ENCODE measurements at regions not wholly inside any gene's neighbourhood (a gene's known extent, or its start where the extent isn't known, plus 50 kb on each side); places are given as distances from the start of the nearest gene placed in this dataset.
"Not testable (repeated sequence)": the region's sequence is repeated elsewhere in the genome, so short reads cannot be mapped to it uniquely, and the experiment has no call there.

GRCh38 chr2:194464964-194465638 lies 1191.9 kb upstream of the SLC39A10 start:
- DNase-seq: no peak

DNA sequence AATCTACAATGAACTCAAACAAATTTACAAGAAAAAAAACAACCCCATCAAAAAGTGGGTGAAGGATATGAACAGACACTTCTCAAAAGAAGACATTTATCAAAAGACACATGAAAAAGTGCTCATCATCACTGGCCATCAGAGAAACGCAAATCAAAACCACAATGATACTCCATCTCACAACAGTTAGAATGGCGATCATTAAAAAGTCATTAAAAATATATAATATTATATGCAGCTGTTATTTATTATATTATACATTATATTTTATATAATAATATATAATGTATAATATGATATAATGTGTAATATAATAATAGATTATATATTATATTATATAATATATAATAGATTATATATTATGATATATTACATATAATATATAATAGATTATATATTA lies 1194.1 kb upstream of the SLC39A10 start:
- not testable (repeated sequence) for DNase-seq

DNA sequence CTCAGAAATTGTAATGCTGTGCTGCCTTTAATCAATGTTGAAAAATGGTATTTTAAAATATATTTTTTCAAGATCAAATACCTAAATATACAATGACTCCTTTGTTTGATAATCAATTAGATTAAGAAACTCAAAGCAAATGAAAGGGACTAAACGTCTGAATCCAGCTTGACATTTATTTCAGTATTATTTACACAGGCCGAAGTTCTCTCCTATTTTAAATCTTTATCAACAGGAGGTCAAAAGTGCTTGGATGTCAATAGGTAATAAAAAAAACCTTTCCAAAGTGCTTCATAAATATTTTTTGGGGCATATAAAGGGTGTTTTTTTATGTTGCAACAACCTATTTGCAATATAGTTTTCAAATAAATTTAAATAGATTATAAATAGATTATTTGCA lies 1201.7 kb upstream of the SLC39A10 start:
- no peak for DNase-seq

GRCh38 chr2:194452504-194452903 lies 1204.5 kb upstream of the SLC39A10 start:
- no peak for DNase-seq

DNA sequence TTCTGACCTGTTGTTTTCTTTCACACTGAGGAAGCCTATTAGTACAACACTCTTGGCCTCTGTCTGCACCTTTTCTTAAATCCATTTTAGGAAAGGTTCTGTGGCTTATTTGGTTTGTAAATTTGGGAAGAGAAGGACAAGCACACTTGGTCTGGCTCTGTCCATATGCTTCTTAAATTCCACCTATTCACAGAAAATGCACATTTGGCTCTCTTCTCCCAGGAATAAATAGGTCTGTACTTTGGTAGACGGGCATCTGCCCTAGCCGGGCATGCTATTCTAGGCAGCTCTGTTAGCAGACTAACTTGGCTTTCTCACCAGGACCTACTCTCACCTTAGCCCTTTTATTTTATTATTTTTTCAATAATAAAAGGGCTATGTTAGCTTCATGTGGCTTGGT lies 1211.8 kb upstream of the SLC39A10 start:
- DNase-seq: no peak

DNA sequence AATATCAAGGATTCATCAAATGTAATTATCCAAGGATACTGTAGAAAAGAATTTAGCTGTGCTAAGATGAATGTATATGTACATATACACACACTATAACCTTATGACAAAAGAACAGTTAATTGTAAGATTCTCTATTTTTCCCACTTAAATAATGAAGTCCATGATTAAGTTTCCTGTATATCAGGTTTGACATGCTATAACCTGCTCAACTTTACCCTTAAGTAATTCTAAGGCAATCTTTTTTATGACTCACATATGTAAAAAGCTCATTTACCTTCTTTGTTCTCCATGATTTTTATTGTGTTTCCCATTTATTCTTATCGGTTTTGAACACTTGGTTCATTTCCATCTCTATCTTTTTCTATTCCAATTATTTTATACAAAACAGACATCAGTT lies 1213.1 kb upstream of the SLC39A10 start:
- no peak for DNase-seq

GRCh38 chr2:194424683-194425209 lies 1232.3 kb upstream of the SLC39A10 start:
- no peak for DNase-seq

DNA sequence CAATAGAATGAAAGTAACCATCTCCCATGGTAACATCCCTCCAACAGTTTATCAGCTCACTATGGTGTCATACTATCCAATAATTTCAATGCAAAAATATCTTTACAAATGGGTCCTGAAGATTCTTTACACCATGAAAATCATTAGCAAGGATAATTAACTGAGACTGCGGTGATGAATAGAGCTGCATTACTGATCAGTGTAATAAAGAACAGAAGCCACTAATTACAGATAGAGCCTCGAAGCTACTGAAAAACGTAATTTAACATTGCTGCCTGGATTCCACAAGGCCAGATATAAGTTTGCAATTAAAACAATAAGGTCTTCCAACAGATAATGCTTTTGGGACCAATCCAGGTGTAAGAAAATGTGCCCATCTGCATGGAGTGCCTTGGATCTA lies 1245.8 kb upstream of the SLC39A10 start:
- DNase-seq: no peak

DNA sequence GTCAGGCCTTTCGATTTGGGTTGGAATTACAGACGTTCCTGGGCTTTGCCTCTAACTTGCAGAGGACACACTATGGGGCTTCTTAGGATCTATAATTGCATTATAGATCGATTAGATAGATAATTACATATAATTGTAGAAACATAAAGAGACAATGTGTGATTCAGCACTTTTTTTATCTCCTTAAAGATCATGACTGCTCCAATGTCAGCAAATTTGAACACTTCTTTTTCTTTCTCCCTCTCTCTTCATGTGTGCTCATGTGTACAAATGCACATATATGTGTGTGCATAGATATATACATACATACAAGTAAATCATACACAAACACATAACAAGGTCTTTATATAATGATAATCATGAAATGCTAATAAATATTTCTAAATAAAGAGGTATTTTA lies 1261.2 kb upstream of the SLC39A10 start:
- DNase-seq: no peak

DNA sequence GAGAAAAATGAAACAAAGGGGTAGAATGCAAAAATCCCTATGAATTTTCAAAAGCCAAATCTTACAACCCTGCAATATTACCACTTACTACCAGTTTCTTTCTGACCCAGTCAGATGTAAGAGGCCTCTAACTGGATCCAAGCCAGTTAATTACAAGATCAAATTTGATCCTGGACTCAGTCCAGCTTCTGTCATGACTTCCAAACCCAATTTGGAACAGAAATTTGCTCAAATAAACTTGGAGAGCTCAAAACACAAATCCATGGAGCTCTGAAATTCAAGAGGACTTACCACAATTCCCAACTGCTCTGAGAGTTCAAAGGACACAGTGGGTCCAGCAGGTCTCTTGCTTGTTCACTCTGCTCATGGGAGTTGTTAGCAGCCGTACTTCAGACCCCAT lies 1271.7 kb upstream of the SLC39A10 start:
- no peak for DNase-seq

GRCh38 chr2:194383401-194383800 lies 1273.6 kb upstream of the SLC39A10 start:
- DNase-seq: no peak

GRCh38 chr2:194382221-194382620 lies 1274.8 kb upstream of the SLC39A10 start:
- no peak for DNase-seq

DNA sequence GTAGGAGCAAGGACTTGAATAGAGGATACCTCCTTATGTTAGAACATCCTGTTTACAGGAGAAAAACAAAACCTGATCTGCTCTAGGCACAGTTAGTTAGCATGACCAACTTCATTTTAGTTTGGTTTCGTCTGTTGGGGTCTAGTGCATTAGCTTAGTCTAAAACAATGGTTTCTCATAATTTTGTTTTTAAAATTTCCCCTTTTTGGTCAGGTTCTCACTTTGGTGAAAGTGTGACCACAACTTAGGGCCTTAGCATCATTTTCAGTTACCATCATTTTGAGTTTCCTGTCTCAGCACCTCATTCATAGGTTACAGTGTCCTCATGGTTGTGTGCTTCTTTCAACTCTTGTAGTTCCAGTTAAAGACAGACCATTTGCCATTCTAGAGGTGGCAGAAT lies 1277.0 kb upstream of the SLC39A10 start:
- no peak for DNase-seq

DNA sequence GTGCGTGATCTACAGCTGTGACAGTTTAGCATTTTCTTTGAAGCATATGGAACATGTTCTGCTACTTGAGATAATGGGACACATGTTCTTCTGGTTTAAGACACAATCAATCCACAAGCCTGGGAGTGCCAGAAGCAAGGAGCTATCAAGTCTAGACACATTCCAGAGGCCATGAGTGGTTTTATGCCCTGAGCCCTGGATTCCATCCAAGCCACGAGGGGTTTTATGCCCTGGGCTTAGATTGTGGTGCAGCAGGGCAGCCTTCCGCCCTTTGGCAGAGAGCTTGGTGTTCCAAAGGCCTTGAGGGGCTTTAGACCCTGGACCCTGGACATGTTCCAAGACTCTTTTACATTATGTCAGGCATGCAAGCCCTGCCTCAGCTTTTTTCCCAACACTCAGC lies 1289.6 kb upstream of the SLC39A10 start:
- not testable (repeated sequence) for DNase-seq

DNA sequence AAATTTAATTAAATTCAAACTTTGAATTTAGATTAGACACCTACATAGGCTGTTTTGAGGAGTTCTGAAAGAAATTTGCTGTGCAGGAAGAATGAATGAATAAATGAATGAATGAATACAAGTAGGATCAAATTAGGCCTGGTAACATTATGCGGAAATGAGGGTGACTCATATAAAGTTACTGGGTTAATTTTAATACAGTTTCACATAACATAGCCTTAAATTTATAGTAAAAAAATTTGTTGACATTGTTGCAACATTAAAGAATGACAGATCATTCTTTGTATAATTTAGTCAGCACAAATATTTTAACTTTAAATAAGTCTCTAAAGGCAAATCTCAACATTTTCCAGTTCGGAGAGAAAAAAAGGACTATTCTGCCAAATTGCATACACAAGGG lies 1293.1 kb upstream of the SLC39A10 start:
- no peak for DNase-seq

- DNase-seq: no peak
These were observed 1293.7 kb upstream of the SLC39A10 start for GRCh38 chr2:194363295-194363694.

DNA sequence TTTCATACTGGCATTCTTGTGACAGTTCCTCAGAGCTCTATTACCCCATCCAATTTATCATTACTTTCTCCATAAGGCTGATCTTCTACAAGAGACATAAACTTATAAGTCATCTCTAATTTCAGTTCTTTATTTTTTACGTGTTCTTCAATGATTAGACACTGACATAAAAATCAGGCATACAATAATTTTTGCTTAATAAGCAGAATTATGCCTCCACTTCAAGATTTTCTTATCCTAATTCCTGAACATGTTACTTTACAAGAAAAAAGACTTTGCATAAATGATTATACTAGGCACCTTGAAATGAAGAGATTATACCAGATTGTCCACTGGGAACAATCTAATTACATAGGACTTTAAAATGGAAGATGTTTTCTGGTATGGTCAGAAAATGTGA lies 1304.5 kb upstream of the SLC39A10 start:
- no peak for DNase-seq

DNA sequence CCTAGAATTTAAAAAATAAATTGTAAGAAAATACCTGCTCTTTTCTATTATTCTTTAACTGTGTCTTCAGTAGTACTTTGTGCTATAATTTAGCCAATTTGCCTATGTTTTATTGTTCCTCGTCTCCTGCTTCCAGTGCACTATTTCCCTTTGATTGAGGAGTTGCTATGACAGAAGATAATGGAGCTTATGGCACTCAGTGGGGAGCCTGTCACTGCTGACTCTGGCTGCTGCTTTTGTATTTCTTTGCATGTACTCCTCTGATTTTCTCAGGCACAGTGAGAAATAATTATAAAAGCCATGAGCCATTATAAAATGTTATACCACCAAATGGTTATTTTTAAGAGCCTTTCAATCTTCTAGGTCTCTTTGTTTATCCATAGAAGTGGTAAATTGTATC lies 1310.8 kb upstream of the SLC39A10 start:
- no peak for DNase-seq

GRCh38 chr2:194345347-194345746 lies 1311.7 kb upstream of the SLC39A10 start:
- DNase-seq: no peak

- no peak for DNase-seq
These were observed 1313.9 kb upstream of the SLC39A10 start for GRCh38 chr2:194343167-194343566.

DNA sequence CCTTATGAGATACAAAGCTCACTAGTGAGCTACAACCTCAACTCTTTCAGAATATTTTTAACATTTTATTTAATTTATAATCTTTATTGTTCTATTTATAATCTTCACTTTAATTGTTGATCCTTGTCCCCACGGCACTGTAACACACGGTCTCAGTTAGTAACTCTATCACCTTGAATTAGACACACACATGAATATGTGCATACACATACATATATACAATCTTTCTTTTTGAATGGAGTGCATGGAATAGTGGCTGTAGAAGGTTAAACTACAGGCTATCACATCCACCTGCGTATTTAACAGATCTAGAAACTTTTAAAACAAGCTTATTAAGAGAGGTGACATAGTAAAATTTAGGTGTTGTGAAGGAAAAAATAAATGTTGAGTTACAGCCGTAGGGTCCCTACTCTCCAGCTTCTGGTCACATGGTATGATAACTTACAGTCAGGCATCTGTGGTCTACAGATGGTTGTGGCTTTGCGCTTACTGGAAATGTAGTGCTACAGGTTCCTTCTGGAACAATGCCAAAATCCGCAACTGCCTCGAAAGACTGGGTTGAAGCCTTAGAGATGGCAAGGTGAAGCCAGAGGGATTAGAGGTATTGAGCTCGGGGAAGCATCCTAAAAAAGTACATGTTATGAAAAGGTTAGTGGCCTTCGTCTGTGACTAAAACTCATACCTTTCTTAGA lies 1324.1 kb upstream of the SLC39A10 start:
- no peak for DNase-seq

DNA sequence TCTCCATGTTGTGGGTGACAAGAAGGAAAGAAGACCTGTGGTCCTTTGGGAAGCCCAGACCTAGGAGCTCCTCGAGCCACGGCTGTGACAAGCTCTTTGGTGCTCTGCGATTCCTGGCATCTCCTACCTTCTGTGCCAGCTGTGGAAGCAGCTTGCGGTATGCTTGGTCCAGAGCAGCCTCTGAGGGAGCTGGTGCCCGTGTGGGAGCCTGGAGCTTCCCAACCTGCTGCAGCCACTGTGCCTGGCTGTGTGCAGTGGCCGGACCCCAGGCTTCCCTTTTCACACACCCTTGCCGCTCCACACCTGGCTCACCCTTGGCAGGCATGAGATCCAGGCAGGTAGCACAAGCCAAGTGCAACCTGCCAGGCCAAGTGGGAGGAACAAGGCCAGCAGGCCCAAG lies 1328.6 kb upstream of the SLC39A10 start:
- no peak for DNase-seq

DNA sequence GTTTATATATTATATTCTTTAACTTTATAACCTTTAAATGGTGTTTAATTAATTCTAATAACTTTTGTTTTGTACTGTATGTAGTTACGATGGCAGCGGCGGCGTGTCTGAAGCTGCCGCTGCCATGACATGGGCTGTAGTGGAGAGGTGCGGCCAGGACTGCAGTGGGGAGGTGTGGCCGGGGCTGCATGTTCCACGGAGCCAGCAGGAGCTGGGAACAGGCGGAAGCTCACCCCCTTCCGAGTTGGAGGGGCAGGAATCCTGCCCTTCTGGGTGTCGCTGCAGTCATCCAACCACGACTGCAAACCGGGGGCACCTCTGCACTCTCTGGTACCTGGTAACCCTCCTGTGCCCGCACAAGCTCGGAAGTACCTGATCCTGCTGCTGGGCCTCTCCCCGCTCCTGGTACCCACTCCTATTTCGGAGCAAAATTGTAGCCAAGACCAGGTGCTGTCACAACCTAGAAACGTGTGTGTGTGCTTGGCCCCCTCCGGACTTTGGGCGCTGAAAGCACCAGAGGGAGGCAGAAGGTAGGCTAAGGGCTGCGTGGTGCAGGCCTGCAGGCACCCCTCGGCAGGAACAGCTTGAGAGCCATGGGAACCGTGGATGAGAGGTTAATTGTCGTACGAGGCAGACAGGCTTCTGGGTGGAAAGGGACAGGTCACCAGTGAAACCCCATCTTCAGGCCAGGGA lies 1329.7 kb upstream of the SLC39A10 start:
- no peak for DNase-seq

DNA sequence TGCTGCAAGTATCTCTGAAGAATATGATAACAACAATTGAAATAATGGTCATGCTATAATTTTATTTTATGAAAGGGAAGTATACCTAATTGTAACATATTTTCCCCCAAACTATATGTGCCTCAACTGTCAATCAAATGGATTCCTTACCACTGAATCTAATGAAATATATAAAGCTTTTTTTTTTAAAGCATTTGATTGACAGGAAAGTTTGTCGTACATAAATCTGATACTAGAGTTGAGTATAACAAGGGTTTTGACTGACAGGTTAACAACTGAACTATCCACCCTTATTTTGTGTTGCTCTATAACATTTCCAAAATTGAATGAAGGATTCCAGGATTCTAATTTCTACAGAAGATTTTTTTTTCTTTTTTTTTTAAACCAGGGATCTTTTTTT lies 1333.3 kb upstream of the SLC39A10 start:
- DNase-seq: no peak

Measured in central memory CD4-positive, alpha-beta T cell (primary cell).